SK-N-SH (cell line): ENCODE measurements at regions not wholly inside any gene's neighbourhood (a gene's known extent, or its start where the extent isn't known, plus 50 kb on each side); places are given as distances from the start of the nearest gene placed in this dataset.

Experiments used
- CTCF ChIA-PET: fragments of 300-600, 350-600 bp; formaldehyde crosslinking; extraction: SDS; loops from one replicate; lab custom pipeline; 2021; lab: Yijun Ruan, JAX
- POLR2A ChIA-PET: fragments of 350-600 bp; sonication (Branson Sonifier 250); formaldehyde crosslinking; extraction: SDS; loops from one replicate; lab custom pipeline; 2020; ENCODE audit warnings: antibody characterized with exemption, inconsistent platforms; lab: Yijun Ruan, JAX
- DNase-seq: peaks from one replicate; pipeline ENCODE4 v3.0.0; 2012
- H2AFZ ChIP-seq: fragments of 200-600 bp; sonication (generic); 2 replicates; pipeline ENCODE4 v1.8.1; 2016; ENCODE audit warnings: antibody characterized with exemption, mild to moderate bottlenecking, low read depth
- H3F3A ChIP-seq: fragments of 200-600 bp; sonication (generic); replicated peaks from 2 replicates; pipeline ENCODE3; 2016; ENCODE audit warnings: antibody characterized with exemption, mild to moderate bottlenecking; ENCODE audit not compliant: insufficient read depth
- H3K27ac ChIP-seq, 2 experiments: fragments of 200-500 bp in 1 of 2; fragments of 200-600 bp in 1 of 2; sonication (Bioruptor generic) in 1 of 2; sonication (generic), shearing (Covaris generic) in 1 of 2; 2 replicates each; pipeline versions ENCODE4 v1.5.1 to v1.6.1; 2014 to 2016; ENCODE audit warnings: low read depth in 2 of 2, inconsistent platforms in 1 of 2, low read length in 1 of 2, mild to moderate bottlenecking in 1 of 2, mixed read lengths in 1 of 2
- H3K27me3 ChIP-seq: fragments of 200-600 bp; sonication (generic), shearing (Covaris generic); 2 replicates; pipeline ENCODE4 v1.6.1; 2016; ENCODE audit warnings: mixed run types; ENCODE audit not compliant: insufficient read depth
- H3K36me3 ChIP-seq, 2 experiments: fragments of 200-500 bp in 1 of 2; fragments of 200-600 bp in 1 of 2; sonication (Bioruptor generic) in 1 of 2; sonication (generic) in 1 of 2; replicated peaks in 1 of 2; 2 replicates each; pipeline versions ENCODE3 to v1.5.1; 2014 to 2016; ENCODE audit warnings: low read length in 1 of 2, mild to moderate bottlenecking in 1 of 2; ENCODE audit not compliant: insufficient read depth in 2 of 2, control insufficient read depth in 1 of 2
- H3K4me1 ChIP-seq, 2 experiments: fragments of 200-500 bp in 1 of 2; fragments of 200-600 bp in 1 of 2; sonication (Bioruptor generic) in 1 of 2; sonication (generic), shearing (Covaris generic) in 1 of 2; 2 replicates each; pipeline versions ENCODE4 v1.5.1 to v1.6.1; 2014 to 2016; ENCODE audit warnings: low read depth in 1 of 2, low read length in 1 of 2, mixed run types in 1 of 2; ENCODE audit not compliant: insufficient read depth in 2 of 2, control insufficient read depth in 1 of 2
- H3K4me2 ChIP-seq: fragments of 200-600 bp; sonication (generic), shearing (Covaris generic); 2 replicates; pipeline ENCODE4 v1.6.1; 2017; ENCODE audit warnings: mixed run types
- H3K4me3 ChIP-seq, 2 experiments: fragments of 200-500 bp in 1 of 2; fragments of 200-600 bp in 1 of 2; sonication (Bioruptor generic) in 1 of 2; sonication (generic), shearing (Covaris generic) in 1 of 2; 2 replicates each; pipeline versions ENCODE4 v1.5.1 to v1.8.1; 2014 to 2016; ENCODE audit warnings: low read depth in 2 of 2, inconsistent platforms in 1 of 2, low read length in 1 of 2, mild to moderate bottlenecking in 1 of 2, mixed read lengths in 1 of 2, moderate library complexity in 1 of 2
- H3K79me2 ChIP-seq: fragments of 200-600 bp; sonication (generic); 2 replicates; pipeline ENCODE4 v1.8.1; 2017; ENCODE audit warnings: mild to moderate bottlenecking; ENCODE audit not compliant: insufficient read depth
- H3K9ac ChIP-seq: fragments of 200-600 bp; sonication (generic); 2 replicates; pipeline ENCODE4 v1.6.1; 2017; ENCODE audit warnings: mixed run types
- H3K9me2 ChIP-seq: fragments of 200-600 bp; sonication (generic); 2 replicates; pipeline ENCODE4 v1.6.1; 2017; ENCODE audit warnings: mixed run types
- H3K9me3 ChIP-seq: fragments of 200-600 bp; sonication (generic); 2 replicates; pipeline ENCODE4 v1.6.1; 2017; ENCODE audit warnings: mixed run types, mild to moderate bottlenecking, moderate library complexity
- H4K20me1 ChIP-seq: fragments of 200-600 bp; sonication (generic); 2 replicates; pipeline ENCODE4 v1.6.1; 2017; ENCODE audit warnings: mild to moderate bottlenecking, mixed run types; ENCODE audit not compliant: insufficient read depth
- CHD2 ChIP-seq: fragments of 150-350 bp; IDR thresholded peaks from 2 replicates; pipeline ENCODE4 v1.6.1; 2018; ENCODE audit warnings: low read length; ENCODE audit not compliant: partially characterized antibody
- ELF1 ChIP-seq: IDR thresholded peaks from 2 replicates; pipeline ENCODE4 v1.4.0; 2012
- EP300 ChIP-seq, 2 experiments: IDR thresholded peaks; 2 replicates each; pipeline versions ENCODE4 v1.4.0 to v1.6.1; 2012; ENCODE audit warnings: borderline replicate concordance in 1 of 2, low read depth in 1 of 2, low read length in 1 of 2
- EZH2phosphoT487 ChIP-seq: fragments of 200-600 bp; sonication (generic); IDR thresholded peaks from 2 replicates; pipeline ENCODE4 v1.6.1; 2017; ENCODE audit warnings: low read depth, mixed run types, mild to moderate bottlenecking, antibody characterized with exemption, moderate library complexity, borderline replicate concordance
- FOSL2 ChIP-seq: IDR thresholded peaks from 2 replicates; pipeline ENCODE4 v1.4.0; 2012; ENCODE audit warnings: low read depth, mild to moderate bottlenecking, moderate library complexity, borderline replicate concordance
- FOXJ3 ChIP-seq: sonication (generic); formaldehyde crosslinking; IDR thresholded peaks from 2 replicates; pipeline ENCODE4 v1.5.1; 2020; ENCODE audit warnings: mild to moderate bottlenecking, missing genetic modification reagents
- FOXM1 ChIP-seq: IDR thresholded peaks from 2 replicates; pipeline ENCODE4 v1.4.0; 2012; ENCODE audit warnings: low read depth, mild to moderate bottlenecking
- GABPA ChIP-seq: IDR thresholded peaks from 2 replicates; pipeline ENCODE4 v1.4.0; 2012; ENCODE audit warnings: low read depth, mild to moderate bottlenecking
- JUND ChIP-seq: IDR thresholded peaks from 2 replicates; pipeline ENCODE4 v1.4.0; 2012
- MEF2A ChIP-seq: IDR thresholded peaks from 2 replicates; pipeline ENCODE4 v1.4.0; 2012; ENCODE audit warnings: low read depth, borderline replicate concordance
- MXI1 ChIP-seq: IDR thresholded peaks from 2 replicates; pipeline ENCODE4 v1.6.1; 2012; ENCODE audit warnings: mild to moderate bottlenecking, low read depth, low read length, improper control_type of control experiment
- NFIC ChIP-seq: IDR thresholded peaks from 2 replicates; pipeline ENCODE4 v1.4.0; 2012; ENCODE audit warnings: borderline replicate concordance
- NRF1 ChIP-seq: IDR thresholded peaks from 2 replicates; pipeline ENCODE4 v1.6.1; 2012; ENCODE audit warnings: low read depth, mild to moderate bottlenecking, low read length
- POLR2AphosphoS5 ChIP-seq: IDR thresholded peaks from 2 replicates; pipeline ENCODE4 v1.6.1; 2012; ENCODE audit warnings: low read depth, low read length
- RAD21 ChIP-seq: IDR thresholded peaks from 2 replicates; pipeline ENCODE4 v1.6.1; 2012; ENCODE audit warnings: mild to moderate bottlenecking, low read length
- RFX5 ChIP-seq: IDR thresholded peaks from 2 replicates; pipeline ENCODE4 v1.6.1; 2012; ENCODE audit warnings: mild to moderate bottlenecking, improper control_type of control experiment, low read length
- RXRA ChIP-seq: IDR thresholded peaks from 2 replicates; pipeline ENCODE4 v1.4.0; 2012; ENCODE audit warnings: low read depth, mild to moderate bottlenecking, borderline replicate concordance
- SIN3A ChIP-seq: IDR thresholded peaks from 2 replicates; pipeline ENCODE4 v1.6.1; 2012; ENCODE audit warnings: low read depth, mild to moderate bottlenecking, low read length, moderate library complexity, borderline replicate concordance
- TAF1 ChIP-seq: IDR thresholded peaks from 2 replicates; pipeline ENCODE4 v1.6.1; 2012; ENCODE audit warnings: low read depth, mild to moderate bottlenecking, low read length, moderate library complexity, borderline replicate concordance
- TCF12 ChIP-seq: IDR thresholded peaks from 2 replicates; pipeline ENCODE4 v1.4.0; 2012
- WGBS: methylation state at CpG from one replicate; pipeline ENCODE4 v1.1.6; 2017; ENCODE audit warnings: low lambda C conversion rate; 5-methylcytosine and 5-hydroxymethylcytosine counted together
- TF ChIP-seq, protein P1 (sequence below): IDR thresholded peaks from 2 replicates; pipeline ENCODE4 v1.4.0; 2012; ENCODE audit warnings: low read depth, borderline replicate concordance
- TF ChIP-seq, protein P2 (sequence below): IDR thresholded peaks from 2 replicates; pipeline ENCODE4; 2012
- TF ChIP-seq, protein P3 (sequence below): IDR thresholded peaks from 2 replicates; pipeline ENCODE4 v1.4.0; 2012; ENCODE audit warnings: low read depth, borderline replicate concordance

DNA sequence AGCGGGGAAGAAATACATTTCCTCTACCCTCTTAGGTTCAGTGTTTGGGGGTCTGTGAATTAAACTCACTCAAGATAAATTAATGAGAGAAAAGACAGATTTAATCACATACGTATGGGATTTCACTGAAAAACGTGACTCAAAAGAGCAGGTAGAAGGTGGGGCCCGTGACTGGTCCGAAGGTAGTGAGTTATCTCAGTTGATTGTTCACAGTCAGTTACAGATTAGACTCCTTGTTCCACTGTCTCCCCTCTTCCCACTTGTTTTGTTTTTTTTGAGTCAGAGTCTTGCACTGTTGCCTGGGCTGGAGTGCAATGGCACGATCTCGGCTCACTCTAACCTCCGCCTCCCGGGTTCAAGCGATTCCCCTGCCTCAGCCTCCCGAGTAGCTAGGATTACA, 301.2 kb downstream of the SEC14L1 start:
- TF ChIP-seq RXRA (no peak), MEF2A (no peak), FOSL2 (no peak), GABPA (no peak), FOXJ3 (CRISPR knock-in tag) (no peak)
- Histone ChIP-seq H3K4me1 (peaks cover 26 to 63% of the 10 kb centered on the region in 2 experiments), H3K9me3 (no peaks in the 10 kb centered on the region), H3K4me3 (no peak overlapping the region), H3K4me2 (no peak overlapping the region), H3K9me2 (no peaks in the 10 kb centered on the region), H3K9ac (no peak overlapping the region), H3K27ac (no peak overlapping the region), H4K20me1 (peaks cover 87% of the 10 kb centered on the region), H3K36me3 (peaks cover 0 to 7% of the 10 kb centered on the region in 2 experiments), H2AFZ (no peak overlapping the region), H3F3A (peaks cover 6% of the 10 kb centered on the region), H3K79me2 (peaks cover 81% of the 10 kb centered on the region), H3K27me3 (no peaks in the 10 kb centered on the region)
- no peak for DNase-seq
- WGBS, result 97% methylated on average over 11 of the region's 11 CpGs
- ChIA-PET CTCF (interaction anchor here (1.3 to 29.4 kb wide), 6 partner anchors 8 to 110 kb away, joined by 5 to 566 read pairs (median 28); no protein-coding TSS in a partner anchor), POLR2A (no interaction called here)

DNA sequence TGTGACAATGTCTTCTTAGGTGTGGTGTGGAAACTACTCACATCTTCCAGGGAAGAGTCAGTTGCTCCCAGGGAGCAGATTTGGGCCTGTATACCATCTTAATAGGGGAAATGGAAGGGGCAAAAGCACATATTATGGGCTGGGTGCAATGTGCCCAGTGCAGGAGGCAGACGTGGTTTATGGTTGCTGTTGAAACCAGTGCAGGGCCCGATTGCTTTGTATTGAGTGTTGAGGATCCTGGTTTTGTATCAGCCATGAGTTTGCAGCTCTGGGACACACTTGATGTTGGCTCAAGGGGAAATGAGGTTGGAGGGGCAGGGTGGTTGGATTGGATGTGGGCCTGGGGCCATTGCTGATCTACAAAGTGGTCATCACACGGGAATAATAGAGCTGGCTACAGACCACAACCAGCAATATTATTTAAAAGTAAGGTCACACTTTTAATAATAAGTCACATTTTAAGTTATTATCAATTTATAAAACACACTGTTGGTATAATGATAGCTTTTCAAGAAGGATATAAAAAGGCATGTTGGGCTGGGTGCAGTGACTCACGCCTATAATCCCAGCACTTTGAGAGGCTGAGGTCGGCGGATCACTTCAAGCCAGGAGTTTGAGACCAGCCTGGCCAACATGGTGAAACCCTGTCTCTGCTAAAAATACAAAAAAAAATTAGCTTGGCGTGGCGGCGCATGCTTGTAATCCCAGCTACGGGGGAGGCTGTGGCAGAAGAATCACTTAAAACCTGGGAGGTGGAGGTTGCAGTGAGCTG, 302.4 kb downstream of the SEC14L1 start:
- WGBS, result 96% methylated on average over 10 of the region's 10 CpGs
- H4K20me1 ChIP-seq, result peaks cover 84% of the 10 kb centered on the region
- H3K9me2 ChIP-seq, result no peaks in the 10 kb centered on the region
- peaks cover 6% of the 10 kb centered on the region for H3F3A ChIP-seq
- H3K79me2 ChIP-seq, result peaks cover 85% of the 10 kb centered on the region
- H3K4me2 ChIP-seq, result no peak overlapping the region
- H2AFZ ChIP-seq, result no peak overlapping the region
- CTCF ChIA-PET, result interaction anchor here (0.9 to 29.4 kb wide), 6 partner anchors 13 to 111 kb away, joined by 4 to 566 read pairs (median 8); no protein-coding TSS in a partner anchor
- H3K9me3 ChIP-seq, result no peaks in the 10 kb centered on the region
- H3K4me3 ChIP-seq, result no peak overlapping the region
- peaks cover 0 to 5% of the 10 kb centered on the region in 2 experiments for H3K36me3 ChIP-seq
- TF ChIP-seq, protein P1, sequence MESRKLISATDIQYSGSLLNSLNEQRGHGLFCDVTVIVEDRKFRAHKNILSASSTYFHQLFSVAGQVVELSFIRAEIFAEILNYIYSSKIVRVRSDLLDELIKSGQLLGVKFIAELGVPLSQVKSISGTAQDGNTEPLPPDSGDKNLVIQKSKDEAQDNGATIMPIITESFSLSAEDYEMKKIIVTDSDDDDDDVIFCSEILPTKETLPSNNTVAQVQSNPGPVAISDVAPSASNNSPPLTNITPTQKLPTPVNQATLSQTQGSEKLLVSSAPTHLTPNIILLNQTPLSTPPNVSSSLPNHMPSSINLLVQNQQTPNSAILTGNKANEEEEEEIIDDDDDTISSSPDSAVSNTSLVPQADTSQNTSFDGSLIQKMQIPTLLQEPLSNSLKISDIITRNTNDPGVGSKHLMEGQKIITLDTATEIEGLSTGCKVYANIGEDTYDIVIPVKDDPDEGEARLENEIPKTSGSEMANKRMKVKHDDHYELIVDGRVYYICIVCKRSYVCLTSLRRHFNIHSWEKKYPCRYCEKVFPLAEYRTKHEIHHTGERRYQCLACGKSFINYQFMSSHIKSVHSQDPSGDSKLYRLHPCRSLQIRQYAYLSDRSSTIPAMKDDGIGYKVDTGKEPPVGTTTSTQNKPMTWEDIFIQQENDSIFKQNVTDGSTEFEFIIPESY, result no peak
- no peak for TF ChIP-seq MXI1
- no peak for TF ChIP-seq FOXJ3 (CRISPR knock-in tag)
- no peak for TF ChIP-seq EP300 (IDR thresholded peaks at IDR 0.05; ENCODE audit: borderline replicate concordance in 1 of 2, low read depth in 1 of 2, low read length in 1 of 2)
- TF ChIP-seq RFX5, result no peak
- TF ChIP-seq FOXM1, result no peak
- TF ChIP-seq, protein P2, sequence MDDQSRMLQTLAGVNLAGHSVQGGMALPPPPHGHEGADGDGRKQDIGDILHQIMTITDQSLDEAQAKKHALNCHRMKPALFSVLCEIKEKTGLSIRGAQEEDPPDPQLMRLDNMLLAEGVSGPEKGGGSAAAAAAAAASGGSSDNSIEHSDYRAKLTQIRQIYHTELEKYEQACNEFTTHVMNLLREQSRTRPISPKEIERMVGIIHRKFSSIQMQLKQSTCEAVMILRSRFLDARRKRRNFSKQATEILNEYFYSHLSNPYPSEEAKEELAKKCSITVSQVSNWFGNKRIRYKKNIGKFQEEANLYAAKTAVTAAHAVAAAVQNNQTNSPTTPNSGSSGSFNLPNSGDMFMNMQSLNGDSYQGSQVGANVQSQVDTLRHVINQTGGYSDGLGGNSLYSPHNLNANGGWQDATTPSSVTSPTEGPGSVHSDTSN, result no peak
- no peak for TF ChIP-seq RAD21
- TF ChIP-seq CHD2, result no peak
- TF ChIP-seq POLR2AphosphoS5, result no peak
- no peak for TF ChIP-seq ELF1
- TF ChIP-seq SIN3A, result no peak
- TF ChIP-seq TCF12, result no peak
- no peak for TF ChIP-seq EZH2phosphoT487
- no peak for TF ChIP-seq GABPA
- TF ChIP-seq TAF1, result no peak
- TF ChIP-seq NRF1, result no peak
- TF ChIP-seq, protein P3, sequence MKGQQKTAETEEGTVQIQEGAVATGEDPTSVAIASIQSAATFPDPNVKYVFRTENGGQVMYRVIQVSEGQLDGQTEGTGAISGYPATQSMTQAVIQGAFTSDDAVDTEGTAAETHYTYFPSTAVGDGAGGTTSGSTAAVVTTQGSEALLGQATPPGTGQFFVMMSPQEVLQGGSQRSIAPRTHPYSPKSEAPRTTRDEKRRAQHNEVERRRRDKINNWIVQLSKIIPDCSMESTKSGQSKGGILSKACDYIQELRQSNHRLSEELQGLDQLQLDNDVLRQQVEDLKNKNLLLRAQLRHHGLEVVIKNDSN, result no peak
- TF ChIP-seq JUND, result no peak
- no peak for TF ChIP-seq NFIC
- TF ChIP-seq, all 33 proteins: peak for 0
- Histone ChIP-seq H3K27me3 (no peaks in the 10 kb centered on the region), H3K9ac (no peak overlapping the region), H3K27ac (no peak overlapping the region), H3K4me1 (peaks cover 21 to 51% of the 10 kb centered on the region in 2 experiments; a peak in 2 of 4 replicates)
- POLR2A ChIA-PET, result no interaction called here
- no peak for DNase-seq
